ENCODE measurements at regions not wholly inside any gene's neighbourhood (a gene's known extent, or its start where the extent isn't known, plus 50 kb on each side); places are given as distances from the start of the nearest gene placed in this dataset.
"Not testable (repeated sequence)": the region's sequence is repeated elsewhere in the genome, so short reads cannot be mapped to it uniquely, and the experiment has no call there.

DNA sequence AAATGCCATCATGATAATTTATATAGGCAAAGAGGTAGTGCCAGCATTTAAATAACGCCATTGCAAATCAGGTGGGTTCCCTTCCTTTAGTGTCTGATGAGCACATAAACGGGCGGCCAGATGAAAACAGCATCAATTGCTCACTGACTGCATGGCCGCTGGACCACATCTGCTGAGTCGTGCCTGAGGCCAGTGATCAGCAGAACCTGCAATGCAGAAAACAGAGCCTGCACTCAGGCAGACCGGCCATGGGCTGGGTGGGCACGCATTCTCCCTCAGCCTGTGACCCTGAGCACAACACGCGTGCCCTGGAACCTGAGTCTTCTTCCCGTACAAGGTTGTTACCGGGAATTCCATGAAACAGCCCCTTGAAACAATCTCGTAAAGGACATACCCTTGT, 144.0 kb upstream of the THBS2 start:
- no peak overlapping the region for H3K4me3 Mint-ChIP-seq
- no peaks in the 10 kb centered on the region for H3K4me1 Mint-ChIP-seq
- no peaks in the 10 kb centered on the region for H3K36me3 ChIP-seq (ENCODE audit: control insufficient read depth, insufficient read depth, low read length)
- H3K9me3 Mint-ChIP-seq: no peaks in the 10 kb centered on the region
- no peak overlapping the region for H3K4me3 ChIP-seq (ENCODE audit: low read length)
- intact Hi-C loops (cut with micrococcal nuclease): no loop called here
- H3K36me3 Mint-ChIP-seq: no peaks in the 10 kb centered on the region
- ATAC-seq (no peak), DNase-seq (no peak)
- WGBS (ENCODE audit: insufficient coverage): 88% methylated on average over 11 of the region's 12 CpGs
- no peaks in the 10 kb centered on the region for H3K9me3 ChIP-seq (ENCODE audit: control insufficient read depth, insufficient read depth, low read length)
- TF ChIP-seq, protein P1, sequence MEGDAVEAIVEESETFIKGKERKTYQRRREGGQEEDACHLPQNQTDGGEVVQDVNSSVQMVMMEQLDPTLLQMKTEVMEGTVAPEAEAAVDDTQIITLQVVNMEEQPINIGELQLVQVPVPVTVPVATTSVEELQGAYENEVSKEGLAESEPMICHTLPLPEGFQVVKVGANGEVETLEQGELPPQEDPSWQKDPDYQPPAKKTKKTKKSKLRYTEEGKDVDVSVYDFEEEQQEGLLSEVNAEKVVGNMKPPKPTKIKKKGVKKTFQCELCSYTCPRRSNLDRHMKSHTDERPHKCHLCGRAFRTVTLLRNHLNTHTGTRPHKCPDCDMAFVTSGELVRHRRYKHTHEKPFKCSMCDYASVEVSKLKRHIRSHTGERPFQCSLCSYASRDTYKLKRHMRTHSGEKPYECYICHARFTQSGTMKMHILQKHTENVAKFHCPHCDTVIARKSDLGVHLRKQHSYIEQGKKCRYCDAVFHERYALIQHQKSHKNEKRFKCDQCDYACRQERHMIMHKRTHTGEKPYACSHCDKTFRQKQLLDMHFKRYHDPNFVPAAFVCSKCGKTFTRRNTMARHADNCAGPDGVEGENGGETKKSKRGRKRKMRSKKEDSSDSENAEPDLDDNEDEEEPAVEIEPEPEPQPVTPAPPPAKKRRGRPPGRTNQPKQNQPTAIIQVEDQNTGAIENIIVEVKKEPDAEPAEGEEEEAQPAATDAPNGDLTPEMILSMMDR (IDR thresholded peaks at IDR 0.05): no peak
- H3K27ac ChIP-seq (ENCODE audit: low read length): no peak overlapping the region
- H3K27me3 ChIP-seq (ENCODE audit: control insufficient read depth, insufficient read depth, low read length): no peaks in the 10 kb centered on the region
- peaks cover 4 to 5% of the 10 kb centered on the region in 2 donors for H3K27me3 Mint-ChIP-seq (ENCODE audit: low read depth in 2 of 2)
- no peak overlapping the region for H3K27ac Mint-ChIP-seq
- H3K4me1 ChIP-seq (ENCODE audit: control insufficient read depth, insufficient read depth, low read length): no peaks in the 10 kb centered on the region

DNA sequence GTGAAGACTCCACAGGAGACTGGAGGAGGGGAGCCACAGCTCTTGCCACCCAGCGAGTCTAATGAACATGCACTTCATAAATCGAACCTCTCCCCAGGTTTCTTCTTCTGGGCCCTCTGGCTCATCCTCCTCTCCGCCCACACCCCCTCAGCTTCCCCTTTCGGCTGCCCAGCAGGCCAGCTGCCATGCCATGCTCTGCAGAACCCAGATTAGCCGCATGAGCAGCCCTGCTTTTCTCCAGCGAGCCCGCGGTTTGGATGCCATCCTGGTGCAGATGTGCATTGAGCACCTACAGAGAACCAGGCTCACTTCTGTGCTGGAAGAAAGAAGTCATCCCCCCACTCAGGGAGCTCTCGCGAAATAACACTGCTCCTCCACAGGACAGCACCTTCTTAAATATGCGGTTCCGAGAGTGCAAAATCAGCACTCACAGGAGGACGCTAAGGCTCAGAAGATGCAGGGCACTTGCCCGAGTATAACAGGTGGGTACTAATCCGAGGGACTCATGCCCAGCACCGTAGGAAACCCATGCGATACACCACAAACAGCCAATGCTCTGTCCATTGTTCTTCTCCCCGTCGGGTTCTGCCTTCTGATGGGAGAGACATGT, 143.0 kb upstream of the THBS2 start:
- DNase-seq: no peak
- Mint-ChIP-seq H3K27ac (no peak overlapping the region), H3K9me3 (no peaks in the 10 kb centered on the region), H3K4me1 (no peaks in the 10 kb centered on the region), H3K36me3 (no peaks in the 10 kb centered on the region), H3K4me3 (no peak overlapping the region), H3K27me3 (ENCODE audit: low read depth in 2 of 2) (peaks cover 0 to 5% of the 10 kb centered on the region in 2 donors)
- no peaks in the 10 kb centered on the region for H3K36me3 ChIP-seq (ENCODE audit: control insufficient read depth, insufficient read depth, low read length)
- no peaks in the 10 kb centered on the region for H3K9me3 ChIP-seq (ENCODE audit: control insufficient read depth, insufficient read depth, low read length)
- intact Hi-C loops (cut with micrococcal nuclease): no loop called here
- TF ChIP-seq, protein P1 (IDR thresholded peaks at IDR 0.05): no peak
- H3K27me3 ChIP-seq (ENCODE audit: control insufficient read depth, insufficient read depth, low read length): no peaks in the 10 kb centered on the region
- H3K4me3 ChIP-seq (ENCODE audit: low read length): no peak overlapping the region
- 88% methylated on average over 19 of the region's 19 CpGs for WGBS (ENCODE audit: insufficient coverage)
- no peaks in the 10 kb centered on the region for H3K4me1 ChIP-seq (ENCODE audit: control insufficient read depth, insufficient read depth, low read length)
- H3K27ac ChIP-seq (ENCODE audit: low read length): no peak overlapping the region
- no peak for ATAC-seq

DNA sequence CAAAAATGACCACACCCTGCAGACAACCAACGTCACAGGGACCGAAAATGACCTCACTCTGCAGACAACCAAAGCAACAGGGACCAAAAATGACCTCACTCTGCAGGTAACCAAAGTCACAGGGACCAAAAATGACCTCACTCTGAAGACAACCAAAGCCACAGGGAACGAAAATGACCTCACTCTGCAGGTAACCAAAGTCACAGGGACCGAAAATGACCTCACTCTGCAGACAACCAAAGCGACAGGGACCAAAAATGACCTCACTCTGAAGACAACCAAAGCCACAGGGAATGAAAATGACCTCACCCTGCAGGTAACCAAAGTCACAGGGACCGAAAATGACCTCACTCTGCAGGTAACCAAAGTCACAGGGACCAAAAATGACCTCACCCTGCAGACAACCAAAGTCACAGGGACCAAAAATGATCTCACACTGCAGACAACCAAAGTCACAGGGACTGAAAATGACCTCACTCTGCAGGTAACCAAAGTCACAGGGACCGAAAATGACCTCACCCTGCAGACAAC, 142.4 kb upstream of the THBS2 start:
- WGBS (ENCODE audit: insufficient coverage): 66% methylated on average over 7 of the region's 7 CpGs
- not testable (repeated sequence) for H3K27me3 Mint-ChIP-seq (ENCODE audit: low read depth in 2 of 2)

DNA sequence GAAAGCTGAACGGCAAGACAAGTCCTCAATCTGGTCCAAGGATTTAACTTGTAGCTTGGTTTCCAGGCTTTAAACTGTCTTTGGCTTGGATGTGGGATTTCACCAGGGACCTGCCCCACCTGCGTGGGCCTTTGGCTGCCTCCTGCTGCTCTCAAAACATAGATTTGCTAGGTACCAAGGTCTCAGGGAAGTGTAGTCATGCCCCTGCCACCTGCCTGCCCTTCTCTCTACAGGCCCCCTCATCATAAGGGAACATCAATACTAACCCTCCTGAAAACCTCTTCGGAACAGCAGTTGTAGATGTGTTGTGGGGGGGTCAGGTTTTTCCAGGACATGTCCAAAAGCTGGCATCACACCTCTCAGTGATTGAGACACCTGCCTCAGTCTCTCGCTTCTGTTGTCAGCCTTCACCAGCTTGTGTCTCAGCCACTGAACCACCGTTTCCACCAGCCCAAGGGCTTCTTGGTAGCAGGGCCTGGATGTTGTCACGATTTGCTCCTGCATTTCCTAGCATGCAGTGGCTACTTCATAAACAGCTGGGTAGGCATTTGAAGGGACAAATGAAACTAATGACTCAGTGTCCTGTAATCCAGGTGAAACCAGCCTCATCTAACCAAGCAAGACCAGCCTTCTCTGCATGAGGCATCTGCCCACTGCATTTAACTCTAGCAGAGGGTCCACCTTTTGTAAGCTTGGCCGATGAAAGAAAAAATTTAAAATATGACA, 141.6 kb upstream of the THBS2 start:
- intact Hi-C loops (cut with micrococcal nuclease): no loop called here
- WGBS (ENCODE audit: insufficient coverage): 87% methylated on average over 5 of the region's 7 CpGs
- H3K9me3 ChIP-seq (ENCODE audit: control insufficient read depth, insufficient read depth, low read length): no peaks in the 10 kb centered on the region
- Mint-ChIP-seq H3K27ac (no peak overlapping the region), H3K36me3 (no peaks in the 10 kb centered on the region), H3K4me1 (no peaks in the 10 kb centered on the region), H3K27me3 (ENCODE audit: low read depth in 2 of 2) (peaks cover 0 to 3% of the 10 kb centered on the region in 2 donors), H3K9me3 (no peaks in the 10 kb centered on the region), H3K4me3 (no peak overlapping the region)
- no peak overlapping the region for H3K4me3 ChIP-seq (ENCODE audit: low read length)
- no peaks in the 10 kb centered on the region for H3K36me3 ChIP-seq (ENCODE audit: control insufficient read depth, insufficient read depth, low read length)
- ATAC-seq (no peak), DNase-seq (no peak)
- no peaks in the 10 kb centered on the region for H3K4me1 ChIP-seq (ENCODE audit: control insufficient read depth, insufficient read depth, low read length)
- TF ChIP-seq, protein P1 (IDR thresholded peaks at IDR 0.05): no peak
- no peaks in the 10 kb centered on the region for H3K27me3 ChIP-seq (ENCODE audit: control insufficient read depth, insufficient read depth, low read length)
- no peak overlapping the region for H3K27ac ChIP-seq (ENCODE audit: low read length)

More for the DNA sequence above, 142.4 kb upstream of the THBS2 start:
- H3K36me3 ChIP-seq (ENCODE audit: control insufficient read depth, insufficient read depth, low read length); H3K27ac ChIP-seq (ENCODE audit: low read length); DNase-seq; H3K36me3 Mint-ChIP-seq; H3K27me3 ChIP-seq (ENCODE audit: control insufficient read depth, insufficient read depth, low read length); ATAC-seq; H3K27ac Mint-ChIP-seq; intact Hi-C loops (cut with micrococcal nuclease); H3K4me3 ChIP-seq (ENCODE audit: low read length); H3K4me1 Mint-ChIP-seq; H3K4me3 Mint-ChIP-seq; H3K4me1 ChIP-seq (ENCODE audit: control insufficient read depth, insufficient read depth, low read length); H3K9me3 ChIP-seq (ENCODE audit: control insufficient read depth, insufficient read depth, low read length); H3K9me3 Mint-ChIP-seq: not testable (repeated sequence)
